ENCODE measurements at regions not wholly inside any gene's neighbourhood (a gene's known extent, or its start where the extent isn't known, plus 50 kb on each side); places are given as distances from the start of the nearest gene placed in this dataset.

GRCh38 chr4:119980456-119980855, 86.2 kb downstream of the MAD2L1 start:
- TF ChIP-seq POLR2A (IDR thresholded peaks at IDR 0.05) (no peak), CTCF (IDR thresholded peaks at IDR 0.05) (no peak)
